Upper lobe of left lung (tissue), 4 donors: ENCODE measurements at regions not wholly inside any gene's neighbourhood (a gene's known extent, or its start where the extent isn't known, plus 50 kb on each side); places are given as distances from the start of the nearest gene placed in this dataset.

Experiments
- EP300 ChIP-seq, 4 donors: sonication (generic); formaldehyde crosslinking; IDR thresholded peaks; one replicate each; pipeline ENCODE4 v1.5.1; 2017; ENCODE audit warnings: antibody characterized with exemption in 4 of 4, control low read depth in 2 of 4
- POLR2A ChIP-seq, 4 donors: fragments of 450-650 bp; IDR thresholded peaks; one replicate each; pipeline ENCODE4 v1.5.1; 2016 to 2017; ENCODE audit warnings: antibody characterized with exemption in 4 of 4, mild to moderate bottlenecking in 2 of 4
- POLR2AphosphoS5 ChIP-seq, 2 donors: sonication (generic); formaldehyde crosslinking; IDR thresholded peaks; one replicate each; pipeline ENCODE4 v1.5.1; 2017; ENCODE audit warnings: antibody characterized with exemption in 2 of 2
- TF ChIP-seq, protein P1 (sequence below), 6 experiments: fragments of 450-650 bp in 4 of 6; fragments of 200-600 bp in 2 of 6; sonication (generic) in 2 of 6; IDR thresholded peaks; one replicate each; pipeline ENCODE4 v1.5.1; 2016 to 2019; ENCODE audit warnings: antibody characterized with exemption in 6 of 6

DNA sequence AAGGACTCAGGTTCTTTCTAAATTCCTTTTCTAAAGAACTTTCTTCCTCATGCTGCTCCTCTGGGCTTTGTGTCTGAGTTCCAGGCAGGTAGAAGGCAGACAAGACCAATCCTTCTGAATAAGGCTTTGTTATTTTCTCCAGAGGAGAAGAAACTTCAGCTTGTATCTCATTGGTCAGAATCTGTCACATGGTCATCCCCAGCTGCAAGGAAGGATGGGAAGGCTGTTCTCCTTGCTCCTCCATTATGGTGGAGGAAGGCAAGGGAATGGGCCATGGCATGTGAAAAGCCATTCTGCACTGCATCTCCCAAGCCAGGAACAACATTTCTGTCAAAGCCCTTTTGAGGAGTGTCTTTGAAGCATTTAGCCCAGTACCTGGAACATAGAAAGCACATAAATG is 50.6 kb upstream of the NTPCR start:
- TF ChIP-seq, protein P1, sequence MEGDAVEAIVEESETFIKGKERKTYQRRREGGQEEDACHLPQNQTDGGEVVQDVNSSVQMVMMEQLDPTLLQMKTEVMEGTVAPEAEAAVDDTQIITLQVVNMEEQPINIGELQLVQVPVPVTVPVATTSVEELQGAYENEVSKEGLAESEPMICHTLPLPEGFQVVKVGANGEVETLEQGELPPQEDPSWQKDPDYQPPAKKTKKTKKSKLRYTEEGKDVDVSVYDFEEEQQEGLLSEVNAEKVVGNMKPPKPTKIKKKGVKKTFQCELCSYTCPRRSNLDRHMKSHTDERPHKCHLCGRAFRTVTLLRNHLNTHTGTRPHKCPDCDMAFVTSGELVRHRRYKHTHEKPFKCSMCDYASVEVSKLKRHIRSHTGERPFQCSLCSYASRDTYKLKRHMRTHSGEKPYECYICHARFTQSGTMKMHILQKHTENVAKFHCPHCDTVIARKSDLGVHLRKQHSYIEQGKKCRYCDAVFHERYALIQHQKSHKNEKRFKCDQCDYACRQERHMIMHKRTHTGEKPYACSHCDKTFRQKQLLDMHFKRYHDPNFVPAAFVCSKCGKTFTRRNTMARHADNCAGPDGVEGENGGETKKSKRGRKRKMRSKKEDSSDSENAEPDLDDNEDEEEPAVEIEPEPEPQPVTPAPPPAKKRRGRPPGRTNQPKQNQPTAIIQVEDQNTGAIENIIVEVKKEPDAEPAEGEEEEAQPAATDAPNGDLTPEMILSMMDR (IDR thresholded peaks at IDR 0.05): no peak
- TF ChIP-seq POLR2AphosphoS5 (IDR thresholded peaks at IDR 0.05): no peak
- TF ChIP-seq EP300 (IDR thresholded peaks at IDR 0.05): no peak
- TF ChIP-seq POLR2A (IDR thresholded peaks at IDR 0.05): no peak
